Uterus (tissue), 2 donors: ENCODE measurements at regions not wholly inside any gene's neighbourhood (a gene's known extent, or its start where the extent isn't known, plus 50 kb on each side); places are given as distances from the start of the nearest gene placed in this dataset.

Source experiments
- POLR2A ChIP-seq, 2 donors: fragments of 450-650 bp; IDR thresholded peaks; one replicate each; pipeline ENCODE4 v1.6.1; 2016; ENCODE audit warnings: antibody characterized with exemption in 2 of 2, mild to moderate bottlenecking in 1 of 2, moderate library complexity in 1 of 2
- TF ChIP-seq, protein P1 (sequence below), 4 experiments: fragments of 200-600 bp in 2 of 4; fragments of 450-650 bp in 2 of 4; sonication (generic) in 2 of 4; IDR thresholded peaks; one replicate each; pipeline ENCODE4 v1.5.1; 2016 to 2019; ENCODE audit warnings: antibody characterized with exemption in 4 of 4, mild to moderate bottlenecking in 2 of 4, moderate library complexity in 1 of 4

DNA sequence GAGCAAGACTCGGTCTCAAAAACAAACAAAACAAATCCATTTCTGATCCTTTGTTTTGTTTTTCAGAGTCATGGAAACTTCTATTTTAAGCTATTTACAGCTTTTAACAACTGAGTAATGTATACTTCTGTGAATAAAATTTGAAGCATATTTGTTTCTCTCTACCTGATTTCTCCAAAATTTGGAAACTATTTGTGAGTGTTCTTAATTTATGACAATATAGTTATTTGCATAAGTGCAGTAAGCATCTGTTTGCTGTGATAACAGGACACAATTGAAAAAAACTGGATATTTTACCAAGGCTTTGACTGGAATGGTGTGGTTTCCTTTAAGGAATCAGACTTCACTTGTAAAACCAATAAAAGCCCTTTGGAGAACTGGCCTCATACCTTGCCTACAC lies 53.3 kb upstream of the GULP1 start:
- TF ChIP-seq, protein P1, sequence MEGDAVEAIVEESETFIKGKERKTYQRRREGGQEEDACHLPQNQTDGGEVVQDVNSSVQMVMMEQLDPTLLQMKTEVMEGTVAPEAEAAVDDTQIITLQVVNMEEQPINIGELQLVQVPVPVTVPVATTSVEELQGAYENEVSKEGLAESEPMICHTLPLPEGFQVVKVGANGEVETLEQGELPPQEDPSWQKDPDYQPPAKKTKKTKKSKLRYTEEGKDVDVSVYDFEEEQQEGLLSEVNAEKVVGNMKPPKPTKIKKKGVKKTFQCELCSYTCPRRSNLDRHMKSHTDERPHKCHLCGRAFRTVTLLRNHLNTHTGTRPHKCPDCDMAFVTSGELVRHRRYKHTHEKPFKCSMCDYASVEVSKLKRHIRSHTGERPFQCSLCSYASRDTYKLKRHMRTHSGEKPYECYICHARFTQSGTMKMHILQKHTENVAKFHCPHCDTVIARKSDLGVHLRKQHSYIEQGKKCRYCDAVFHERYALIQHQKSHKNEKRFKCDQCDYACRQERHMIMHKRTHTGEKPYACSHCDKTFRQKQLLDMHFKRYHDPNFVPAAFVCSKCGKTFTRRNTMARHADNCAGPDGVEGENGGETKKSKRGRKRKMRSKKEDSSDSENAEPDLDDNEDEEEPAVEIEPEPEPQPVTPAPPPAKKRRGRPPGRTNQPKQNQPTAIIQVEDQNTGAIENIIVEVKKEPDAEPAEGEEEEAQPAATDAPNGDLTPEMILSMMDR (IDR thresholded peaks at IDR 0.05): no peak
- no peak for TF ChIP-seq POLR2A (IDR thresholded peaks at IDR 0.05)
